Glutamatergic neuron (in vitro differentiated cells): ENCODE measurements at regions not wholly inside any gene's neighbourhood (a gene's known extent, or its start where the extent isn't known, plus 50 kb on each side); places are given as distances from the start of the nearest gene placed in this dataset.

Experiments used
- DNase-seq: peaks from one replicate; pipeline ENCODE4 v3.0.0; 2022
- H3K27ac Mint-ChIP-seq: one replicate; pipeline ENCODE4 v1.8.0; 2020; ENCODE audit warnings: mild to moderate bottlenecking, mixed read lengths, inconsistent platforms; ENCODE audit not compliant: unreplicated experiment
- H3K27me3 Mint-ChIP-seq: one replicate; pipeline ENCODE4 v1.8.0; 2020; ENCODE audit warnings: mild to moderate bottlenecking, moderate library complexity, mixed read lengths, inconsistent platforms; ENCODE audit not compliant: unreplicated experiment
- H3K36me3 Mint-ChIP-seq: one replicate; pipeline ENCODE4 v1.8.0; 2020; ENCODE audit warnings: mild to moderate bottlenecking, mixed read lengths, inconsistent platforms; ENCODE audit not compliant: unreplicated experiment
- H3K4me1 Mint-ChIP-seq: one replicate; pipeline ENCODE4 v1.8.0; 2020; ENCODE audit warnings: mild to moderate bottlenecking, low read depth, mixed read lengths, inconsistent platforms; ENCODE audit not compliant: unreplicated experiment
- H3K4me3 Mint-ChIP-seq: one replicate; pipeline ENCODE4 v1.8.0; 2020; ENCODE audit warnings: mild to moderate bottlenecking, mixed read lengths, inconsistent platforms; ENCODE audit not compliant: unreplicated experiment
- H3K9me3 Mint-ChIP-seq: one replicate; pipeline ENCODE4 v1.8.0; 2020; ENCODE audit warnings: mild to moderate bottlenecking, moderate library complexity, mixed read lengths, inconsistent platforms; ENCODE audit not compliant: unreplicated experiment
- CTCF ChIP-seq: fragments of 200-600 bp; sonication (generic); IDR thresholded peaks from one replicate; pipeline ENCODE4 v1.5.0; 2021; ENCODE audit not compliant: partially characterized antibody, unreplicated experiment

DNA sequence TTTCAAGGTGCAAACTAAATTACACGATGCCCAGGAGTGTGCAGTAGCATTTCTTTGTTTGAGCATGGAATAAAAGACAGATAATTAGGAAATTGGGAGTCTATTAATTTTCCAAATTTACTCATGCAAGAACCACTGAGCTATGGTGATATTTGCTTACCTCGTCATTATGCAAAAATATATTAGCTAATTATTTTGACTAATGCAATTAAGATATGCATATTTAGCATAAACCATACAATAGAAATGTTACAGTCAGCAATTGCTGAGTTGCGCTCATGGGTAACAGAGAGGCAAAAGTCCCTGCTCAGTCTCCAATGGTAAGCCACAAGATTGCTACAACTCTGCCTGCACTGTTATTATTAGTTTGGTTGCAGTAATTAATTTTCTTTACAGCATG is 342.0 kb downstream of the TXNL1 start:
- Mint-ChIP-seq H3K27ac (no peak overlapping the region), H3K4me1 (peaks cover 10% of the 10 kb centered on the region), H3K9me3 (no peaks in the 10 kb centered on the region), H3K27me3 (peaks cover 3% of the 10 kb centered on the region), H3K4me3 (no peak overlapping the region), H3K36me3 (no peaks in the 10 kb centered on the region)
- no peak for TF ChIP-seq CTCF
- DNase-seq = no peak

GRCh38 chr18:56294484-56295183 is 343.8 kb downstream of the TXNL1 start:
- Mint-ChIP-seq H3K4me1 (peaks cover 8% of the 10 kb centered on the region), H3K36me3 (no peaks in the 10 kb centered on the region), H3K4me3 (no peak overlapping the region), H3K27ac (no peak overlapping the region), H3K9me3 (no peaks in the 10 kb centered on the region), H3K27me3 (peaks cover 3% of the 10 kb centered on the region)
- DNase-seq = no peak
- no peak for TF ChIP-seq CTCF

GRCh38 chr18:56291294-56291693 is 347.1 kb downstream of the TXNL1 start:
- TF ChIP-seq CTCF = no peak
- Mint-ChIP-seq H3K27ac (no peak overlapping the region), H3K9me3 (no peaks in the 10 kb centered on the region), H3K36me3 (no peaks in the 10 kb centered on the region), H3K4me3 (no peak overlapping the region), H3K27me3 (peaks cover 4% of the 10 kb centered on the region), H3K4me1 (peaks cover 11% of the 10 kb centered on the region)
- DNase-seq = no peak

GRCh38 chr18:56289381-56289780 is 349.0 kb downstream of the TXNL1 start:
- Mint-ChIP-seq H3K9me3 (no peaks in the 10 kb centered on the region), H3K4me3 (no peak overlapping the region), H3K36me3 (no peaks in the 10 kb centered on the region)

More at GRCh38 chr18:56289381-56289780, 349.0 kb downstream of the TXNL1 start:
- Mint-ChIP-seq H3K27ac (no peak overlapping the region), H3K27me3 (peaks cover 1% of the 10 kb centered on the region), H3K4me1 (peaks cover 11% of the 10 kb centered on the region)
- no peak for DNase-seq
- no peak for TF ChIP-seq CTCF
